ENCODE measurements at regions not wholly inside any gene's neighbourhood (a gene's known extent, or its start where the extent isn't known, plus 50 kb on each side); places are given as distances from the start of the nearest gene placed in this dataset.

- DNase-seq (ENCODE audit: low spot score): no peak
Measured at GRCh38 chr1:191895462-191896058, 262.7 kb upstream of the RGS18 start.

- no peak for DNase-seq (ENCODE audit: low spot score)
Measured at GRCh38 chr1:191897134-191897533, 261.1 kb upstream of the RGS18 start.

- DNase-seq (ENCODE audit: low spot score): no peak
Measured at GRCh38 chr1:191901651-191902050, 256.6 kb upstream of the RGS18 start.

GRCh38 chr1:191904991-191905390 is 253.3 kb upstream of the RGS18 start:
- no peak for DNase-seq (ENCODE audit: low spot score)

GRCh38 chr1:191905781-191906180 is 252.5 kb upstream of the RGS18 start:
- DNase-seq (ENCODE audit: low spot score): no peak

- no peak for DNase-seq (ENCODE audit: low spot score)
Measured at GRCh38 chr1:191907121-191907520, 251.1 kb upstream of the RGS18 start.

- DNase-seq (ENCODE audit: low spot score): no peak
Measured at GRCh38 chr1:191910245-191910644, 248.0 kb upstream of the RGS18 start.

- DNase-seq (ENCODE audit: low spot score): no peak
Measured at GRCh38 chr1:191912517-191912916, 245.7 kb upstream of the RGS18 start.

GRCh38 chr1:191913260-191913977 is 244.8 kb upstream of the RGS18 start:
- DNase-seq (ENCODE audit: low spot score): no peak

GRCh38 chr1:191929383-191929782 is 228.9 kb upstream of the RGS18 start:
- no peak for DNase-seq (ENCODE audit: low spot score)

- DNase-seq (ENCODE audit: low spot score): no peak
Measured at GRCh38 chr1:191943684-191944083, 214.6 kb upstream of the RGS18 start.

- no peak for DNase-seq (ENCODE audit: low spot score)
Measured at GRCh38 chr1:191953526-191953925, 204.7 kb upstream of the RGS18 start.

- no peak for DNase-seq (ENCODE audit: low spot score)
Measured at GRCh38 chr1:191959856-191960255, 198.4 kb upstream of the RGS18 start.

- peak; percentile 18 for DNase-seq (ENCODE audit: low spot score)
Measured at GRCh38 chr1:191963286-191963685, 195.0 kb upstream of the RGS18 start.

GRCh38 chr1:191963781-191964455 is 194.3 kb upstream of the RGS18 start:
- DNase-seq (ENCODE audit: low spot score): no peak

- DNase-seq (ENCODE audit: low spot score): no peak
Measured at GRCh38 chr1:191969290-191969689, 189.0 kb upstream of the RGS18 start.

GRCh38 chr1:191970116-191970515 is 188.1 kb upstream of the RGS18 start:
- DNase-seq (ENCODE audit: low spot score): no peak

- DNase-seq (ENCODE audit: low spot score): no peak
Measured at GRCh38 chr1:191971447-191971846, 186.8 kb upstream of the RGS18 start.

- no peak for DNase-seq (ENCODE audit: low spot score)
Measured at GRCh38 chr1:191974004-191974403, 184.3 kb upstream of the RGS18 start.

GRCh38 chr1:191977874-191978506 is 180.3 kb upstream of the RGS18 start:
- DNase-seq (ENCODE audit: low spot score): no peak

GRCh38 chr1:191984856-191985255 is 173.4 kb upstream of the RGS18 start:
- DNase-seq (ENCODE audit: low spot score): no peak

GRCh38 chr1:191992118-191992517 is 166.1 kb upstream of the RGS18 start:
- DNase-seq (ENCODE audit: low spot score): no peak

- no peak for DNase-seq (ENCODE audit: low spot score)
Measured at GRCh38 chr1:191993549-191993948, 164.7 kb upstream of the RGS18 start.
